ENCODE measurements at regions not wholly inside any gene's neighbourhood (a gene's known extent, or its start where the extent isn't known, plus 50 kb on each side); places are given as distances from the start of the nearest gene placed in this dataset.

DNA sequence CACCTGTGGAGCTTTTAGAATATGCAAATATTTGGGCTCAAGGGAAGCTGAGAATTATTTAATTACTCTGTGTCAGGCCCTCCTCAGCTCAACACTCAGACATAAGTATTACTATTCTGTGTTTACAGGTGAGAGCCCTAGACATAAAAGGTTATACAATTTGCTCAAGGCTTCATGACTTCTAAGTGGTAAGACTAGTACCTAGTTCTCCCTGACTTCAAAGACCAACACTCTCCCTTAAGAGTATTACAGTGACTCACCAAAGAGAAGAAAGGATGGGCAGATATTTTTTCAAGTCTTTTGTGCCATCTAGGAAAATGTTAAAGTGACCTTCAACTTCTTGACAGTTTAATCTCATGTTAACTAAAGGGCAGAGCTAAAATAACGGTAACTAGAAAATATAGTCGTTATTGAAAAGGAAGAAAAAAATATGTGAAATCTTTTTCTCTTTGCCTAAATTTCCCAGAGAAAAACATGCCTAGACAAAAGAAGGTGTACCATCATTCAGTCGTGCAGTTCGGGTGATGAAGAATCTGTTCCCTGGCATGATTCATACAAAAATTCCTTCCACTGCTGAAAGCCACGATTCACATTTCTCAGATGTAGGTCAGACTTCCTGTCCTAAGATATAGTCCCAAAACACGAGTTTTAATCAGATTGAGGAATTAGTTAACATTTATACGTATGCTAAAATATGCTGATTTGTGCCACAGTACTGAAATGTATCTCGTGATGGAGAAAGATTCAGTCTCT lies 849.1 kb upstream of the API5 start:
- TF ChIP-seq EZH2phosphoT487 (IDR thresholded peaks at IDR 0.05; ENCODE audit: low read length) = no peak
- TF ChIP-seq, protein P1, sequence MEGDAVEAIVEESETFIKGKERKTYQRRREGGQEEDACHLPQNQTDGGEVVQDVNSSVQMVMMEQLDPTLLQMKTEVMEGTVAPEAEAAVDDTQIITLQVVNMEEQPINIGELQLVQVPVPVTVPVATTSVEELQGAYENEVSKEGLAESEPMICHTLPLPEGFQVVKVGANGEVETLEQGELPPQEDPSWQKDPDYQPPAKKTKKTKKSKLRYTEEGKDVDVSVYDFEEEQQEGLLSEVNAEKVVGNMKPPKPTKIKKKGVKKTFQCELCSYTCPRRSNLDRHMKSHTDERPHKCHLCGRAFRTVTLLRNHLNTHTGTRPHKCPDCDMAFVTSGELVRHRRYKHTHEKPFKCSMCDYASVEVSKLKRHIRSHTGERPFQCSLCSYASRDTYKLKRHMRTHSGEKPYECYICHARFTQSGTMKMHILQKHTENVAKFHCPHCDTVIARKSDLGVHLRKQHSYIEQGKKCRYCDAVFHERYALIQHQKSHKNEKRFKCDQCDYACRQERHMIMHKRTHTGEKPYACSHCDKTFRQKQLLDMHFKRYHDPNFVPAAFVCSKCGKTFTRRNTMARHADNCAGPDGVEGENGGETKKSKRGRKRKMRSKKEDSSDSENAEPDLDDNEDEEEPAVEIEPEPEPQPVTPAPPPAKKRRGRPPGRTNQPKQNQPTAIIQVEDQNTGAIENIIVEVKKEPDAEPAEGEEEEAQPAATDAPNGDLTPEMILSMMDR (IDR thresholded peaks at IDR 0.05; ENCODE audit: low read length) = no peak

Data from MM.1S (cell line).